Testis (tissue), 2 donors: ENCODE measurements at regions not wholly inside any gene's neighbourhood (a gene's known extent, or its start where the extent isn't known, plus 50 kb on each side); places are given as distances from the start of the nearest gene placed in this dataset.

Source experiments
- CTCF ChIP-seq, 3 experiments: fragments of 450-650 bp in 2 of 3; fragments of 200-600 bp in 1 of 3; sonication (generic) in 1 of 3; IDR thresholded peaks; one replicate each; pipeline ENCODE4 v1.5.1; 2016 to 2019; ENCODE audit warnings: antibody characterized with exemption in 3 of 3, mild to moderate bottlenecking in 2 of 3, moderate library complexity in 1 of 3
- POLR2A ChIP-seq: fragments of 450-650 bp; IDR thresholded peaks from one replicate; pipeline ENCODE4 v1.6.1; 2017; ENCODE audit warnings: antibody characterized with exemption, mild to moderate bottlenecking, moderate library complexity

- TF ChIP-seq CTCF (IDR thresholded peaks at IDR 0.05) = no peak
- no peak for TF ChIP-seq POLR2A
Observed at GRCh38 chr4:13782231-13782630, 154.7 kb upstream of the BOD1L1 start.
